B cell (primary cell): ENCODE measurements at regions not wholly inside any gene's neighbourhood (a gene's known extent, or its start where the extent isn't known, plus 50 kb on each side); places are given as distances from the start of the nearest gene placed in this dataset.
"Not testable (repeated sequence)": the region's sequence is repeated elsewhere in the genome, so short reads cannot be mapped to it uniquely, and the experiment has no call there.

Source experiments
- ATAC-seq: fragments of 200-7000 bp; cut with Tn5 transposase; one replicate; pipeline ENCODE4 v1.10.0; 2021; ENCODE audit warnings: low read depth, mild to moderate bottlenecking, moderate number of reproducible peaks, moderate library complexity
- CTCF ChIA-PET: fragments of 350-600 bp; sonication (Branson Sonifier 250); formaldehyde crosslinking; loops from one replicate; lab custom pipeline; 2021; ENCODE audit warnings: antibody characterized with exemption, inconsistent platforms; lab: Charles Lee
- POLR2A ChIA-PET: fragments of 350-600 bp; sonication (Branson Sonifier 250); formaldehyde crosslinking; loops from one replicate; lab custom pipeline; 2021; ENCODE audit warnings: antibody characterized with exemption; lab: Charles Lee
- DNase-seq: peaks from one replicate; pipeline ENCODE4 v3.0.0; 2013
- H2AFZ ChIP-seq: 2 replicates; pipeline ENCODE4 v1.6.1; 2012; ENCODE audit warnings: mild to moderate bottlenecking, low read depth, low read length; ENCODE audit not compliant: insufficient read depth, poor library complexity, severe bottlenecking
- H3K27ac ChIP-seq, 2 donors: 1 replicate in 1 of 2; 2 replicates in 1 of 2; pipeline ENCODE4 v1.5.1; 2012 to 2013; ENCODE audit warnings: low read length in 2 of 2, mild to moderate bottlenecking in 2 of 2, moderate library complexity in 1 of 2
- H3K27me3 ChIP-seq, 4 experiments: fragments of 200-600 bp in 1 of 4; sonication (generic) in 1 of 4; replicated peaks in 1 of 4; 1 replicate in 2 of 4; 2 replicates in 2 of 4; pipeline versions ENCODE4 v1.6.1 to v1.7.0; 2013 to 2016; ENCODE audit warnings: low read length in 3 of 4, mild to moderate bottlenecking in 2 of 4, mixed read lengths in 1 of 4, moderate library complexity in 1 of 4; ENCODE audit not compliant: insufficient read depth in 4 of 4, control insufficient read depth in 3 of 4; ENCODE audit errors: control extremely low read depth in 1 of 4
- H3K36me3 ChIP-seq, 2 experiments: replicated peaks in 1 of 2; 1 replicate in 1 of 2; 2 replicates in 1 of 2; pipeline versions ENCODE4 v1.6.1 to v1.7.1; 2013; ENCODE audit warnings: low read length in 1 of 2; ENCODE audit not compliant: insufficient read depth in 2 of 2, control insufficient read depth in 1 of 2; ENCODE audit errors: control extremely low read depth in 1 of 2, extremely low read depth in 1 of 2
- H3K4me1 ChIP-seq, 2 donors: fragments of 200-600 bp in 1 of 2; sonication (generic) in 1 of 2; 1 replicate in 1 of 2; 2 replicates in 1 of 2; pipeline versions ENCODE4 v1.5.1 to v1.6.1; 2013 to 2017; ENCODE audit warnings: low read length in 2 of 2; ENCODE audit not compliant: control insufficient read depth in 2 of 2, insufficient read depth in 2 of 2
- H3K4me2 ChIP-seq: replicated peaks from 2 replicates; pipeline ENCODE3; 2012; ENCODE audit warnings: mild to moderate bottlenecking, low read depth, low read length; ENCODE audit not compliant: poor library complexity, severe bottlenecking
- H3K4me3 ChIP-seq, 5 experiments: fragments of 200-600 bp in 1 of 5; sonication (generic) in 1 of 5; 1 replicate in 3 of 5; 2 replicates in 2 of 5; pipeline versions ENCODE4 v1.5.1 to v1.7.0; 2011 to 2016; ENCODE audit warnings: low read length in 4 of 5, mild to moderate bottlenecking in 4 of 5, low read depth in 2 of 5, control low read depth in 1 of 5, moderate library complexity in 1 of 5; ENCODE audit not compliant: insufficient read depth in 1 of 5; ENCODE audit errors: control extremely low read depth in 1 of 5, extremely low read depth in 1 of 5
- H3K79me2 ChIP-seq: fragments of 200-600 bp; sonication (generic); one replicate; pipeline ENCODE4 v1.6.0; 2016; ENCODE audit warnings: low read length; ENCODE audit not compliant: control insufficient read depth, insufficient read depth
- H3K9ac ChIP-seq: fragments of 200-600 bp; sonication (generic); 2 replicates; pipeline ENCODE4 v1.6.1; 2017; ENCODE audit warnings: mild to moderate bottlenecking, low read length, moderate library complexity
- H3K9me3 ChIP-seq, 3 donors: one replicate each; pipeline versions ENCODE4 v1.6.1 to v1.7.1; 2013; ENCODE audit warnings: low read length in 2 of 3; ENCODE audit not compliant: control insufficient read depth in 2 of 3, insufficient read depth in 1 of 3; ENCODE audit errors: control extremely low read depth in 1 of 3
- H4K20me1 ChIP-seq: 2 replicates; pipeline ENCODE4 v1.6.0; 2012; ENCODE audit warnings: mild to moderate bottlenecking, low read length; ENCODE audit not compliant: insufficient read depth, control insufficient read depth, poor library complexity, severe bottlenecking
- H3K27ac Mint-ChIP-seq: one replicate; pipeline ENCODE4 v1.8.0; 2021; ENCODE audit warnings: mixed read lengths
- H3K27me3 Mint-ChIP-seq: one replicate; pipeline ENCODE4 v1.8.0; 2021; ENCODE audit warnings: mixed read lengths
- H3K4me1 Mint-ChIP-seq: one replicate; pipeline ENCODE4 v1.8.0; 2021; ENCODE audit warnings: mixed read lengths
- H3K4me3 Mint-ChIP-seq: one replicate; pipeline ENCODE4 v1.8.0; 2021; ENCODE audit warnings: mixed read lengths
- H3K9me3 Mint-ChIP-seq: one replicate; pipeline ENCODE4 v1.8.0; 2022; ENCODE audit warnings: mixed read lengths; ENCODE audit not compliant: insufficient read depth
- EZH2 ChIP-seq: IDR thresholded peaks from 2 replicates; pipeline ENCODE4 v1.6.1; 2012; ENCODE audit warnings: borderline replicate concordance, low read depth, mild to moderate bottlenecking, moderate library complexity, low read length; ENCODE audit not compliant: insufficient read depth, poor library complexity, severe bottlenecking
- WGBS: methylation state at CpG from one replicate; pipeline ENCODE4 v1.1.5; 2013; ENCODE audit warnings: missing lambda C conversion rate; ENCODE audit not compliant: insufficient coverage; 5-methylcytosine and 5-hydroxymethylcytosine counted together
- intact Hi-C: fragments of 100-400 bp; cut with micrococcal nuclease; formaldehyde crosslinking; loops from one replicate; pipeline ENCODE4 v1.10.0; 2022
- TF ChIP-seq, protein P1 (sequence below): fragments of 200-600 bp; IDR thresholded peaks from one replicate; pipeline ENCODE4 v1.8.0; 2022; ENCODE audit warnings: antibody characterized with exemption, mild to moderate bottlenecking

DNA sequence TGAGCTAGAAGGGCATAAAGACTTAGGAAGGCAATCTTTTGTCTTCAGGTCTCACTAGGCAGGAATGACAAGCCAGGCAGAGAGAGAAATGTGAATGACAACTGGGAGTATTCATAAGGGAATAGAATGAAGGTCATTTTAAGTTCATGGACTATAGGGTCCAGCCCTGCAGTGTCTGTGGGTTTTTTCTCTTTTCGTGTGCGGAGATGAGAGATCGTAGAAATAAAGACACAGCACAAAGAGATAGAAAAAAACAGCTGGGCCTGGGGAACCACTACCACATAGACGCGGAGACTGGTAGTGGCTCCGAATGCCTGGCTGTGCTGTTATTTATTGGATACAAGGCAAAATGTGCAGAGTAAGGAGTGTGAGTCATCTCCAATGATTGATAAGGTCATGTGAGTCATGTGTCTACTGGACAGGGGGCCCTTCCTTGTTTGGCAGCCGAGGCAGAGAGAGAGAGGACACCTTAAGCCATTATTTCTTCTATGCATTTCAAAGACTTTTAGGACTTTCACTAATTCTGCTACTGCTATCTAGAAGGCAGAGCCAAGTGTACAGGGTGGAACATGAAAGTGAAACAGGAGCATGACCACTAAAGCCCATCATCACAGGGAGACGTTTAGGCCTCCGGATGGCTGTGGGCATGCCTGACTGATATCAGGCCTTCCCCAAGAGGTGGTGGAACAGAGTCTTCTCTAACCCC, 921.8 kb upstream of the PCDH10 start:
- Histone ChIP-seq H3K36me3 (no peaks in the 10 kb centered on the region), H3K27ac (no peak overlapping the region), H3K4me3 (no peak overlapping the region), H3K79me2 (no peaks in the 10 kb centered on the region), H2AFZ (no peak overlapping the region), H3K4me1 (no peaks in the 10 kb centered on the region), H3K9ac (no peak overlapping the region), H3K9me3 (peaks cover 0 to 13% (median 0%) of the 10 kb centered on the region in 3 donors), H3K27me3 (no peaks in the 10 kb centered on the region), H4K20me1 (no peaks in the 10 kb centered on the region), H3K4me2 (no peak overlapping the region)
- intact Hi-C loops: no loop called here
- no peak for DNase-seq
- TF ChIP-seq, protein P1, sequence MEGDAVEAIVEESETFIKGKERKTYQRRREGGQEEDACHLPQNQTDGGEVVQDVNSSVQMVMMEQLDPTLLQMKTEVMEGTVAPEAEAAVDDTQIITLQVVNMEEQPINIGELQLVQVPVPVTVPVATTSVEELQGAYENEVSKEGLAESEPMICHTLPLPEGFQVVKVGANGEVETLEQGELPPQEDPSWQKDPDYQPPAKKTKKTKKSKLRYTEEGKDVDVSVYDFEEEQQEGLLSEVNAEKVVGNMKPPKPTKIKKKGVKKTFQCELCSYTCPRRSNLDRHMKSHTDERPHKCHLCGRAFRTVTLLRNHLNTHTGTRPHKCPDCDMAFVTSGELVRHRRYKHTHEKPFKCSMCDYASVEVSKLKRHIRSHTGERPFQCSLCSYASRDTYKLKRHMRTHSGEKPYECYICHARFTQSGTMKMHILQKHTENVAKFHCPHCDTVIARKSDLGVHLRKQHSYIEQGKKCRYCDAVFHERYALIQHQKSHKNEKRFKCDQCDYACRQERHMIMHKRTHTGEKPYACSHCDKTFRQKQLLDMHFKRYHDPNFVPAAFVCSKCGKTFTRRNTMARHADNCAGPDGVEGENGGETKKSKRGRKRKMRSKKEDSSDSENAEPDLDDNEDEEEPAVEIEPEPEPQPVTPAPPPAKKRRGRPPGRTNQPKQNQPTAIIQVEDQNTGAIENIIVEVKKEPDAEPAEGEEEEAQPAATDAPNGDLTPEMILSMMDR: no peak
- no peak for TF ChIP-seq EZH2
- WGBS: 94% methylated on average over 8 of the region's 9 CpGs
- ChIA-PET CTCF (no interaction called here), POLR2A (no interaction called here)
- H3K27ac Mint-ChIP-seq: no peak overlapping the region
- ATAC-seq: no peak
- H3K27me3 Mint-ChIP-seq: no peaks in the 10 kb centered on the region
- H3K4me3 Mint-ChIP-seq: no peak overlapping the region
- H3K4me1 Mint-ChIP-seq: no peaks in the 10 kb centered on the region
- H3K9me3 Mint-ChIP-seq: peaks cover 7% of the 10 kb centered on the region

DNA sequence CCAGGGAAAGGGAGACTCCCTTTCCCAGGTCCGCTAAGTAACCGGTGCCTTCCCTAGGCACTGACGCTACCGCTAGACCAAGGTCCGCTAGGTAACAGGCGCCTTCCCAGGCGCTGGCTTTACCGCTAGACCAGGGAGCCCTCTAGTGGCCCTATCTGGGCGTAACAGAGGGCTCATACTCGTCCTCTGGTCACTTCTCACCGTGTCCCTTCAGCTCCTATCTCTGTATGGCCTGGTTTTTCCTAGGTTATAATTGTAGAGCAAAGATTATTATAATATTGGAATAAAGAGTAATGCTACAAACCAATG, 921.3 kb upstream of the PCDH10 start:
- CTCF ChIA-PET, H3K9me3 Mint-ChIP-seq, H3K27ac ChIP-seq, H3K27me3 ChIP-seq, H3K4me3 Mint-ChIP-seq, POLR2A ChIA-PET, ATAC-seq, H3K36me3 ChIP-seq, H4K20me1 ChIP-seq, H3K4me1 ChIP-seq, H2AFZ ChIP-seq, H3K4me2 ChIP-seq, intact Hi-C loops, H3K9ac ChIP-seq, H3K79me2 ChIP-seq, H3K4me1 Mint-ChIP-seq, H3K27ac Mint-ChIP-seq, H3K4me3 ChIP-seq, H3K27me3 Mint-ChIP-seq: not testable (repeated sequence)
- 78% methylated on average over 8 of the region's 11 CpGs for WGBS
- peak; percentile 3 for DNase-seq
- H3K9me3 ChIP-seq: peaks cover 0 to 13% (median 0%) of the 10 kb centered on the region in 3 donors
